GM23248 (cell line): ENCODE measurements at regions not wholly inside any gene's neighbourhood (a gene's known extent, or its start where the extent isn't known, plus 50 kb on each side); places are given as distances from the start of the nearest gene placed in this dataset.

ENCODE experiments used
- DNase-seq: peaks from one replicate; pipeline ENCODE4 v3.0.0-alpha.2; 2015
- H2AFZ ChIP-seq: fragments of 200-600 bp; sonication (generic); 2 replicates; pipeline ENCODE4 v1.6.1; 2016; ENCODE audit warnings: antibody characterized with exemption
- H3F3A ChIP-seq: fragments of 200-600 bp; sonication (generic); 2 replicates; pipeline ENCODE4 v1.6.1; 2016; ENCODE audit warnings: mild to moderate bottlenecking, antibody characterized with exemption, mixed run types; ENCODE audit not compliant: insufficient read depth
- H3K27ac ChIP-seq: fragments of 200-600 bp; sonication (generic); 2 replicates; pipeline ENCODE4 v1.5.1; 2016; ENCODE audit warnings: mild to moderate bottlenecking
- H3K27me3 ChIP-seq: fragments of 200-600 bp; sonication (generic); replicated peaks from 2 replicates; pipeline ENCODE4 v1.6.1; 2016; ENCODE audit warnings: mild to moderate bottlenecking; ENCODE audit not compliant: insufficient read depth
- H3K36me3 ChIP-seq: fragments of 200-600 bp; sonication (generic); 2 replicates; pipeline ENCODE4 v1.6.1; 2016; ENCODE audit warnings: low read depth, mild to moderate bottlenecking
- H3K4me1 ChIP-seq: fragments of 200-600 bp; sonication (generic); 2 replicates; pipeline ENCODE4 v1.6.1; 2016; ENCODE audit warnings: mild to moderate bottlenecking; ENCODE audit not compliant: insufficient read depth
- H3K4me2 ChIP-seq: fragments of 200-600 bp; sonication (generic); one replicate; pipeline ENCODE4 v1.6.1; 2016; ENCODE audit warnings: mild to moderate bottlenecking; ENCODE audit not compliant: unreplicated experiment
- H3K4me3 ChIP-seq: fragments of 200-600 bp; sonication (generic); 2 replicates; pipeline ENCODE4 v1.5.1; 2016; ENCODE audit warnings: mild to moderate bottlenecking
- H3K79me2 ChIP-seq: fragments of 200-600 bp; sonication (generic); 2 replicates; pipeline ENCODE4 v1.6.1; 2016; ENCODE audit warnings: mild to moderate bottlenecking; ENCODE audit not compliant: insufficient read depth
- H3K9ac ChIP-seq: fragments of 200-600 bp; sonication (generic); 2 replicates; pipeline ENCODE4 v1.6.1; 2016; ENCODE audit warnings: mild to moderate bottlenecking
- H3K9me2 ChIP-seq: fragments of 200-600 bp; sonication (generic); 2 replicates; pipeline ENCODE4 v1.6.1; 2016; ENCODE audit warnings: mixed run types, mild to moderate bottlenecking, moderate library complexity; ENCODE audit not compliant: insufficient read depth
- H3K9me3 ChIP-seq: fragments of 200-600 bp; sonication (generic); one replicate; pipeline ENCODE4 v1.6.1; 2017; ENCODE audit warnings: low read depth
- H4K20me1 ChIP-seq: fragments of 200-600 bp; sonication (generic); 2 replicates; pipeline ENCODE4 v1.6.0; 2016; ENCODE audit not compliant: insufficient read depth
- EZH2 ChIP-seq: fragments of 200-600 bp; sonication (generic); IDR thresholded peaks from 2 replicates; pipeline ENCODE4 v1.6.1; 2018; ENCODE audit warnings: antibody characterized with exemption, mild to moderate bottlenecking; ENCODE audit not compliant: insufficient read depth, poor library complexity, severe bottlenecking
- EZH2phosphoT487 ChIP-seq: fragments of 200-600 bp; sonication (generic); IDR thresholded peaks from 2 replicates; pipeline ENCODE4 v1.6.1; 2018; ENCODE audit warnings: antibody characterized with exemption, moderate library complexity, mild to moderate bottlenecking, low read depth; ENCODE audit not compliant: insufficient read depth
- WGBS, 2 experiments: methylation state at CpG; one replicate each; pipeline ENCODE4 v1.1.6; 2015 to 2017; ENCODE audit warnings: low lambda C conversion rate in 2 of 2, low coverage in 1 of 2; ENCODE audit errors: missing lambda C conversion rate in 2 of 2; 5-methylcytosine and 5-hydroxymethylcytosine counted together
- in situ Hi-C: fragments of 300-500 bp; cut with MboI; formaldehyde crosslinking; loops from 2 replicates; pipeline ENCODE4 v1.15.0; 2020

DNA sequence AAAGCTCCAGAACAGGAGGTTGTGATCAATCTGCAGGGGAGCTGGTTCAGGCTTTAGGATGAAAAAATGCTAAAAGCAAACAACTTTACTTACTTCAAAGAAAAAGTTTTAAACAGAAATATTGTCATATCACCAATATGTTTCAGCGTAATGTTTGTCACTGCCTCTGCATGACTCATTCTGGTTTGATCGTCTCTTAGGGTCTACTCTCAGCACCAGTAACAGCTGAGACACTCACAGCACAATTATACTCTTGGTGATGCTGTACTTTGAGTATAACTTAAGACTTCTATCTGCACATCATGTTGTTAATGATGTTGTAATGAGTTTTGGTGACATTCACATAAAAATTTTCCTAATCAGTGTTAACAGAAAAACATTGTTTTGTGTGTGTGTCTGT lies 665.4 kb downstream of the EPM2A start:
- Histone ChIP-seq H3K9me3 (no peaks in the 10 kb centered on the region), H3K4me3 (no peak overlapping the region), H3F3A (peaks cover 47% of the 10 kb centered on the region), H3K79me2 (no peaks in the 10 kb centered on the region), H3K4me1 (peaks cover 52% of the 10 kb centered on the region), H2AFZ (no peak overlapping the region), H3K9me2 (no peaks in the 10 kb centered on the region), H3K4me2 (no peak overlapping the region), H4K20me1 (no peaks in the 10 kb centered on the region), H3K27ac (0 out of 2 replicates have a peak overlapping the region, but pooled peaks have one; percentile 43), H3K36me3 (no peaks in the 10 kb centered on the region), H3K9ac (no peak overlapping the region), H3K27me3 (no peaks in the 10 kb centered on the region)
- DNase-seq: peak; percentile 39
- no peak for TF ChIP-seq EZH2
- TF ChIP-seq EZH2phosphoT487: no peak
- WGBS, 2 experiments: 44 to 45% methylated on average over 2 of the region's 2 CpGs
- in situ Hi-C loops: no loop called here

DNA sequence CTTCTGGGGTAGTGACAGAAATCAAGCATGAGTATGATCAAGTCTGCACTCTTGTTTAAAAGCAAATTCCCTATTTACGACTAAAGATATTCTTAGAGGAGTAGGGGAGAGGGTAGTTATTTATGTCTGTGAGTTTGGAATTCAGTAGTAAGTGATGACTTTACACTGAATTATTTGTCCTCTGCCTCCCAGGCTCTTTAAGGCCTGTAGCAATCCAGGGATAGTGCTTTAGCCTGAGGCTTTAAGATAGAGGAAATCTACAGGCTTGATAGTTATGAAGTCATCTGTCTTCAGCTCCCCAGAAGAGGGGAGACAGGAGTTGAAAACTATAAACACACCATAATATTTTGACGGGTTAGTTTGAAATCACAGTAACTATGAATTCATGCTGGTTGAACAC lies 664.5 kb downstream of the EPM2A start:
- no peak overlapping the region for H3K9ac ChIP-seq
- peak overlapping the region; percentile 43 for H3K27ac ChIP-seq
- no peak for TF ChIP-seq EZH2phosphoT487
- no peak for TF ChIP-seq EZH2

DNA sequence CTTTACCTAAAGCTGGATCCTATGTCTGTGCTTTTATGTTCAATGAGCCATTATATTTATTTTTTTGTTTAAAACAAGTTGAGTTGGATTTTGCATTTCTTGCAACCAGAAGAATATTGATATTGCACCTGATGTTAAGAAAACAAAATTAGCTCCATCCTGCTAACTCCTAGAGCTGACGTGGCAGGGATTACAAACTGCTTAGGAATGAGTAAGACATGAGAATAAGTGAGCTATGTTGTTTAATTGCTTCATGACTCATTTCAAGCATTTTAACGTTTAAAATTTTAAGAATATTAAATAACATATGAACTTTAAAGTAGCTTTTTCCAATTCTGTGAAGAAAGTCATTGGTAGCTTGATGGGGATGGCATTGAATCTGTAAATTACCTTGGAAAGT lies 663.5 kb downstream of the EPM2A start:
- DNase-seq: peak; percentile 88
- H3K27ac ChIP-seq: peak overlapping the region; percentile 43
- no peak overlapping the region for H3K4me3 ChIP-seq
- H3K79me2 ChIP-seq: no peaks in the 10 kb centered on the region
- no peaks in the 10 kb centered on the region for H3K9me2 ChIP-seq
- H3K27me3 ChIP-seq: no peaks in the 10 kb centered on the region
- no peaks in the 10 kb centered on the region for H3K9me3 ChIP-seq
- H2AFZ ChIP-seq: no peak overlapping the region
- H3F3A ChIP-seq: peaks cover 45% of the 10 kb centered on the region
- no peak for TF ChIP-seq EZH2phosphoT487
- no peak for TF ChIP-seq EZH2
- H3K9ac ChIP-seq: no peak overlapping the region
- WGBS, 2 experiments: 0% methylated on average over 2 of the region's 2 CpGs
- H4K20me1 ChIP-seq: no peaks in the 10 kb centered on the region
- no peaks in the 10 kb centered on the region for H3K36me3 ChIP-seq
- H3K4me2 ChIP-seq: no peak overlapping the region
- in situ Hi-C loops: no loop called here
- peaks cover 49% of the 10 kb centered on the region for H3K4me1 ChIP-seq

More for the DNA sequence above, 664.5 kb downstream of the EPM2A start:
- Histone ChIP-seq H3K27me3 (no peaks in the 10 kb centered on the region), H3K9me3 (no peaks in the 10 kb centered on the region), H2AFZ (no peak overlapping the region), H4K20me1 (no peaks in the 10 kb centered on the region), H3K4me1 (peaks cover 52% of the 10 kb centered on the region), H3K9me2 (no peaks in the 10 kb centered on the region), H3F3A (peaks cover 47% of the 10 kb centered on the region), H3K36me3 (no peaks in the 10 kb centered on the region), H3K4me3 (no peak overlapping the region; the same call in 1 of the 2 replicates), H3K4me2 (peak overlapping the region; percentile 27), H3K79me2 (no peaks in the 10 kb centered on the region)
- WGBS, 2 experiments: 5 to 6% methylated on average over 2 of the region's 2 CpGs
- DNase-seq: peak; percentile 73
- in situ Hi-C loops: no loop called here

DNA sequence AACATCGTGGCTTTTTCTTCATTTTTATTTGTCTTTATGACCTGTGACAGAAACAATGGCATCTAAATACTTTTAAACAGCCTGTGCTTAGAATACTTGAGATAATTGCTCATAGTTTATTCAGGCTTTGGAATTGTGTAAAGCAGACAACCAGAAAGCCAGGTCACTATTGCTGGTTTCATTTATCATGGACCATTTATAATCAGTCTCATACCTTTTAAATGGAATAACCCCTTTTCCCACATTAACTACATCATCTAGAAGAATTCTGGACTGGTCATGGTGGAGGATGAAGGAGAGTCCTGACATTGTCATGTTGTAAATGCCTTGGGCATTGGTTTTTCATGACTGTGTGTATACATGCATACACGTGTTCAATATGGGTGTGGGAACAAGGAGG lies 661.5 kb downstream of the EPM2A start:
- DNase-seq: no peak
- Histone ChIP-seq H3K4me1 (peaks cover 29% of the 10 kb centered on the region), H3K9ac (no peak overlapping the region), H3K9me2 (no peaks in the 10 kb centered on the region), H3K27ac (no peak overlapping the region), H4K20me1 (no peaks in the 10 kb centered on the region), H3K36me3 (no peaks in the 10 kb centered on the region), H2AFZ (no peak overlapping the region), H3K79me2 (no peaks in the 10 kb centered on the region), H3K4me3 (no peak overlapping the region), H3K27me3 (no peaks in the 10 kb centered on the region), H3K9me3 (no peaks in the 10 kb centered on the region), H3F3A (peaks cover 25% of the 10 kb centered on the region), H3K4me2 (no peak overlapping the region)
- TF ChIP-seq EZH2: no peak
- TF ChIP-seq EZH2phosphoT487: no peak
- 82 to 88% methylated on average over 2 of the region's 2 CpGs for WGBS, 2 experiments
- in situ Hi-C loops: no loop called here

DNA sequence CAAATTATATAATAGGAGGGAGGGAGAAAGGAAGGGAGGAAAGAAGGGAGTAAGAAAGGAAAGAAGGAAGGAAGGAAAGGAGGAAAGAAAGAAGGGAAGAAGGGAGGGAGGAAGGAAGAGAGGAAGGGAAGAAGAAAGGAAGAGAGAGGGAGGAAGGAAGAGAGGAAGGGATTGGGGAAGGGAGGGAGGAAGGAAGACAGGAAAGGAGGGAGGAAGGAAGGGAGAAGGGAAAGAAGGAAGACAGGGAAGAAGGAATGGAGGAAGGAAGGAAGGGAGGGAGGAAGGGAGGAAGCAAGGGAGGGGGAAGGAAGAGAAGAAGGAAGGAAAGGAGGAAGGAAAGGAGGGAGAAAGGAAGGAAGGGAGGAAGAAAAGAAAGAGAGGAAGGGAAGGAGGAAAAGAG lies 660.5 kb downstream of the EPM2A start:
- Histone ChIP-seq H3K27ac (no peak overlapping the region), H4K20me1 (no peaks in the 10 kb centered on the region), H3K4me3 (no peak overlapping the region), H3K9me2 (no peaks in the 10 kb centered on the region), H3K9me3 (no peaks in the 10 kb centered on the region), H3K4me2 (no peak overlapping the region), H3K4me1 (peaks cover 20% of the 10 kb centered on the region), H3F3A (peaks cover 24% of the 10 kb centered on the region), H3K79me2 (no peaks in the 10 kb centered on the region), H3K36me3 (no peaks in the 10 kb centered on the region), H3K9ac (no peak overlapping the region), H3K27me3 (no peaks in the 10 kb centered on the region), H2AFZ (no peak overlapping the region)
- no peak for TF ChIP-seq EZH2phosphoT487
- TF ChIP-seq EZH2: no peak
- no peak for DNase-seq
- in situ Hi-C loops: no loop called here
